GM12892 (cell line): ENCODE measurements at regions not wholly inside any gene's neighbourhood (a gene's known extent, or its start where the extent isn't known, plus 50 kb on each side); places are given as distances from the start of the nearest gene placed in this dataset.

Source experiments
- POLR2A ChIP-seq: IDR thresholded peaks from 2 replicates; pipeline ENCODE4 v1.6.1; 2011; ENCODE audit warnings: low read depth, low read length, control low read depth
- POLR2AphosphoS5 ChIP-seq: IDR thresholded peaks from 2 replicates; pipeline ENCODE4 v1.6.1; 2011; ENCODE audit warnings: low read depth, low read length, control low read depth

- TF ChIP-seq POLR2AphosphoS5 (no peak), POLR2A (no peak)
These were observed 381.9 kb upstream of the RGS6 start for GRCh38 chr14:71550367-71550766.
